ENCODE measurements at regions not wholly inside any gene's neighbourhood (a gene's known extent, or its start where the extent isn't known, plus 50 kb on each side); places are given as distances from the start of the nearest gene placed in this dataset.

GRCh38 chr4:116531026-116531425 is 554.4 kb downstream of the TRAM1L1 start:
- TF ChIP-seq EP300 (IDR thresholded peaks at IDR 0.05): no peak
- TF ChIP-seq POLR2A (IDR thresholded peaks at IDR 0.05; ENCODE audit: low read depth): no peak
- TF ChIP-seq POLR2AphosphoS5 (IDR thresholded peaks at IDR 0.05): no peak
- TF ChIP-seq CTCF (IDR thresholded peaks at IDR 0.05): no peak

Measured in esophagus muscularis mucosa (tissue), 4 donors.